ENCODE measurements at regions not wholly inside any gene's neighbourhood (a gene's known extent, or its start where the extent isn't known, plus 50 kb on each side); places are given as distances from the start of the nearest gene placed in this dataset.
"Not testable (repeated sequence)": the region's sequence is repeated elsewhere in the genome, so short reads cannot be mapped to it uniquely, and the experiment has no call there.

- peak; percentile 79 for DNase-seq (ENCODE audit: low spot score)
Measured at GRCh38 chr12:127165567-127166392, 1101.2 kb upstream of the TMEM132C start.

- no peak for DNase-seq (ENCODE audit: low spot score)
Measured at GRCh38 chr12:127169321-127170181, 1097.4 kb upstream of the TMEM132C start.

- no peak for DNase-seq (ENCODE audit: low spot score)
Measured at GRCh38 chr12:127170226-127171180, 1096.5 kb upstream of the TMEM132C start.

GRCh38 chr12:127172861-127173260 lies 1094.1 kb upstream of the TMEM132C start:
- no peak for DNase-seq (ENCODE audit: low spot score)

GRCh38 chr12:127173971-127174370 lies 1093.0 kb upstream of the TMEM132C start:
- not testable (repeated sequence) for DNase-seq (ENCODE audit: low spot score)

- DNase-seq (ENCODE audit: low spot score): no peak
Measured at GRCh38 chr12:127174881-127175280, 1092.1 kb upstream of the TMEM132C start.

- DNase-seq (ENCODE audit: low spot score): no peak
Measured at GRCh38 chr12:127175361-127175760, 1091.6 kb upstream of the TMEM132C start.

GRCh38 chr12:127176804-127177203 lies 1090.2 kb upstream of the TMEM132C start:
- DNase-seq (ENCODE audit: low spot score): no peak

GRCh38 chr12:127178052-127178451 lies 1088.9 kb upstream of the TMEM132C start:
- no peak for DNase-seq (ENCODE audit: low spot score)

- DNase-seq (ENCODE audit: low spot score): no peak
Measured at GRCh38 chr12:127178463-127178862, 1088.5 kb upstream of the TMEM132C start.

GRCh38 chr12:127179176-127179575 lies 1087.8 kb upstream of the TMEM132C start:
- DNase-seq (ENCODE audit: low spot score): no peak

GRCh38 chr12:127182018-127182417 lies 1085.0 kb upstream of the TMEM132C start:
- DNase-seq (ENCODE audit: low spot score): no peak

- DNase-seq (ENCODE audit: low spot score): no peak
Measured at GRCh38 chr12:127189992-127190391, 1077.0 kb upstream of the TMEM132C start.

GRCh38 chr12:127191129-127191528 lies 1075.8 kb upstream of the TMEM132C start:
- no peak for DNase-seq (ENCODE audit: low spot score)

- no peak for DNase-seq (ENCODE audit: low spot score)
Measured at GRCh38 chr12:127192391-127192790, 1074.6 kb upstream of the TMEM132C start.

- DNase-seq (ENCODE audit: low spot score): no peak
Measured at GRCh38 chr12:127193341-127193740, 1073.6 kb upstream of the TMEM132C start.

- DNase-seq (ENCODE audit: low spot score): no peak
Measured at GRCh38 chr12:127194176-127194575, 1072.8 kb upstream of the TMEM132C start.

GRCh38 chr12:127205781-127206555 lies 1061.0 kb upstream of the TMEM132C start:
- DNase-seq (ENCODE audit: low spot score): no peak

- no peak for DNase-seq (ENCODE audit: low spot score)
Measured at GRCh38 chr12:127209318-127209717, 1057.7 kb upstream of the TMEM132C start.

GRCh38 chr12:127214186-127214585 lies 1052.8 kb upstream of the TMEM132C start:
- no peak for DNase-seq (ENCODE audit: low spot score)

GRCh38 chr12:127223011-127223410 lies 1044.0 kb upstream of the TMEM132C start:
- no peak for DNase-seq (ENCODE audit: low spot score)
